ENCODE measurements at regions not wholly inside any gene's neighbourhood (a gene's known extent, or its start where the extent isn't known, plus 50 kb on each side); places are given as distances from the start of the nearest gene placed in this dataset.

- TF ChIP-seq GLIS2 (tag by site-specific recombination; IDR thresholded peaks at IDR 0.05) (no peak), ZNF23 (tag by site-specific recombination; IDR thresholded peaks at IDR 0.05; ENCODE audit: borderline replicate concordance) (no peak), CTCF (tag by site-specific recombination; IDR thresholded peaks at IDR 0.05) (no peak), ZNF416 (tag by site-specific recombination; IDR thresholded peaks at IDR 0.05) (no peak), ZSCAN18 (tag by site-specific recombination; IDR thresholded peaks at IDR 0.05) (no peak), ZNF175 (tag by site-specific recombination; IDR thresholded peaks at IDR 0.05) (no peak), ZNF558 (tag by site-specific recombination; IDR thresholded peaks at IDR 0.05) (no peak), ZNF37A (tag by site-specific recombination; IDR thresholded peaks at IDR 0.05) (no peak), KLF16 (tag by site-specific recombination; IDR thresholded peaks at IDR 0.05) (no peak)
Observed at GRCh38 chr10:108462005-108462404, 1297.5 kb upstream of the SORCS1 start.
